Ascending aorta (tissue), 2 donors: ENCODE measurements at regions not wholly inside any gene's neighbourhood (a gene's known extent, or its start where the extent isn't known, plus 50 kb on each side); places are given as distances from the start of the nearest gene placed in this dataset.

Source experiments
- DNase-seq, 2 donors: peaks; one replicate each; pipeline ENCODE4 v3.0.0-alpha.2; 2019; ENCODE audit warnings: low spot score in 2 of 2
- H3K27ac ChIP-seq, 2 donors: fragments of 200-600 bp; sonication (generic); one replicate each; pipeline ENCODE4 v1.5.1; 2016 to 2017; ENCODE audit warnings: mild to moderate bottlenecking in 1 of 2
- H3K27me3 ChIP-seq: fragments of 200-600 bp; sonication (generic); one replicate; pipeline ENCODE4 v1.5.1; 2017
- H3K36me3 ChIP-seq, 2 donors: fragments of 200-600 bp; sonication (generic); one replicate each; pipeline ENCODE4 v1.5.1; 2016
- H3K4me1 ChIP-seq, 2 donors: fragments of 200-600 bp; sonication (generic); one replicate each; pipeline ENCODE4 v1.5.1; 2016 to 2017; ENCODE audit warnings: mild to moderate bottlenecking in 1 of 2
- H3K4me3 ChIP-seq, 2 donors: fragments of 200-600 bp; sonication (generic); one replicate each; pipeline ENCODE4 v1.5.1; 2016 to 2017; ENCODE audit warnings: mild to moderate bottlenecking in 1 of 2
- H3K9me3 ChIP-seq, 2 donors: fragments of 200-600 bp; sonication (generic); one replicate each; pipeline ENCODE4 v1.5.1; 2016
- intact Hi-C: fragments of 100-400 bp; cut with DNase I; formaldehyde crosslinking; loops from one replicate; pipeline ENCODE4 v1.15.1; 2023
- TF ChIP-seq, protein P1 (sequence below), 3 experiments: fragments of 200-600 bp in 2 of 3; fragments of 450-650 bp in 1 of 3; sonication (generic) in 2 of 3; IDR thresholded peaks; one replicate each; pipeline ENCODE4 v1.5.1; 2016 to 2019; ENCODE audit warnings: antibody characterized with exemption in 3 of 3, mild to moderate bottlenecking in 1 of 3, moderate library complexity in 1 of 3

- TF ChIP-seq, protein P1, sequence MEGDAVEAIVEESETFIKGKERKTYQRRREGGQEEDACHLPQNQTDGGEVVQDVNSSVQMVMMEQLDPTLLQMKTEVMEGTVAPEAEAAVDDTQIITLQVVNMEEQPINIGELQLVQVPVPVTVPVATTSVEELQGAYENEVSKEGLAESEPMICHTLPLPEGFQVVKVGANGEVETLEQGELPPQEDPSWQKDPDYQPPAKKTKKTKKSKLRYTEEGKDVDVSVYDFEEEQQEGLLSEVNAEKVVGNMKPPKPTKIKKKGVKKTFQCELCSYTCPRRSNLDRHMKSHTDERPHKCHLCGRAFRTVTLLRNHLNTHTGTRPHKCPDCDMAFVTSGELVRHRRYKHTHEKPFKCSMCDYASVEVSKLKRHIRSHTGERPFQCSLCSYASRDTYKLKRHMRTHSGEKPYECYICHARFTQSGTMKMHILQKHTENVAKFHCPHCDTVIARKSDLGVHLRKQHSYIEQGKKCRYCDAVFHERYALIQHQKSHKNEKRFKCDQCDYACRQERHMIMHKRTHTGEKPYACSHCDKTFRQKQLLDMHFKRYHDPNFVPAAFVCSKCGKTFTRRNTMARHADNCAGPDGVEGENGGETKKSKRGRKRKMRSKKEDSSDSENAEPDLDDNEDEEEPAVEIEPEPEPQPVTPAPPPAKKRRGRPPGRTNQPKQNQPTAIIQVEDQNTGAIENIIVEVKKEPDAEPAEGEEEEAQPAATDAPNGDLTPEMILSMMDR (IDR thresholded peaks at IDR 0.05): no peak
- intact Hi-C loops: no loop called here
- no peak for DNase-seq
- Histone ChIP-seq H3K9me3 (no peaks in the 10 kb centered on the region), H3K4me3 (no peak overlapping the region), H3K4me1 (peaks cover 0 to 1% of the 10 kb centered on the region in 2 donors), H3K27ac (no peak overlapping the region), H3K27me3 (no peaks in the 10 kb centered on the region), H3K36me3 (no peaks in the 10 kb centered on the region)
Measured at GRCh38 chr1:232481091-232481490, 148.8 kb downstream of the SIPA1L2 start.

- no peaks in the 10 kb centered on the region for H3K9me3 ChIP-seq
- DNase-seq: peak in 1 of 2 donors; percentile 67
- peaks cover 0 to 7% of the 10 kb centered on the region in 2 donors for H3K4me1 ChIP-seq
- intact Hi-C loops: no loop called here
- H3K27me3 ChIP-seq: no peaks in the 10 kb centered on the region
- TF ChIP-seq, protein P1 (IDR thresholded peaks at IDR 0.05): no peak
- H3K36me3 ChIP-seq: no peaks in the 10 kb centered on the region
- no peak overlapping the region for H3K27ac ChIP-seq
- no peak overlapping the region for H3K4me3 ChIP-seq
Measured at GRCh38 chr1:232477728-232478127, 152.2 kb downstream of the SIPA1L2 start.

- no peak for DNase-seq
- TF ChIP-seq, protein P1 (IDR thresholded peaks at IDR 0.05): no peak
- intact Hi-C loops: no loop called here
- Histone ChIP-seq H3K4me1 (peaks cover 0 to 7% of the 10 kb centered on the region in 2 donors), H3K27me3 (no peaks in the 10 kb centered on the region), H3K9me3 (no peaks in the 10 kb centered on the region), H3K27ac (no peak overlapping the region), H3K4me3 (no peak overlapping the region), H3K36me3 (no peaks in the 10 kb centered on the region)
Measured at GRCh38 chr1:232476538-232476950, 153.4 kb downstream of the SIPA1L2 start.

DNA sequence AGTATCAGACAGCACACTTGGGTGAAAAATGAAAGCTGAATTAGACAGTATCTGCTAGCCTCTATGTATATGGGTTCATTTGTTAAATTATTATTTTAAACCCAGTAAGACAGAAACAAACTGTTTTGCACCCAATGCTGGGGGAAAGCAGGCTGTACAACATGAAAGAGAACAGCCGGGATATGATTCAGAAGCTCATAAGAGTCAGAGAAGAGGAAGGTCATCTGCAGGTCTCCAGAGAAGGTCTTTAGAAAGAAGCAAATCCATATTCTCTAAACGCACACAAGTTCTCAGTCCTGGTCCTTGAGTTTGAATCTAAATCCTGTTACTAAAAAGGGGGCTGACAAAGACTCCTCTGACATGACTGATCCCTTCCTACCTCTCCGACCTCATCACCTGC, 155.1 kb downstream of the SIPA1L2 start:
- intact Hi-C loops: no loop called here
- Histone ChIP-seq H3K27ac (no peak overlapping the region), H3K4me1 (peaks cover 0 to 7% of the 10 kb centered on the region in 2 donors), H3K36me3 (no peaks in the 10 kb centered on the region), H3K9me3 (no peaks in the 10 kb centered on the region), H3K27me3 (no peaks in the 10 kb centered on the region), H3K4me3 (no peak overlapping the region)
- no peak for DNase-seq
- TF ChIP-seq, protein P1 (IDR thresholded peaks at IDR 0.05): no peak

DNA sequence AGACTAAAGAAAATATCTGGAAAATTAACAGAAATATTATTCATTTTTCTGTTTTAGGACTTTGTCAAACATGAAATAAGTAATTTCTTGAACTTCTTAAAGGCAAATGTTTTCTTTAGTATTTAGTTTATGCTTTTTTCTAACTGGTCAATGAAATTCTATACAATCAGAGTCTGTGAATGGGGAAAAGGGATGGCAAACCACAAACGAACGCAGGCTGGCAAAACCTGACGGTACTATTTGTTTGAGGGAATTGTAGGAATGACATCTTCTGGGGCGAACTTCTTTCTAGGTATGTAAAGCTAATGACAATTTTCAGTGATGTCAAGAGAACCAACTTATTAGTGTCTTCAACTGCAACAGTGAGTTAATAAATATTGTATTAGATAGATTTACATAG, 156.0 kb downstream of the SIPA1L2 start:
- TF ChIP-seq, protein P1 (IDR thresholded peaks at IDR 0.05): no peak
- Histone ChIP-seq H3K4me1 (peaks cover 0 to 7% of the 10 kb centered on the region in 2 donors), H3K9me3 (no peaks in the 10 kb centered on the region), H3K27me3 (no peaks in the 10 kb centered on the region), H3K27ac (no peak overlapping the region), H3K36me3 (no peaks in the 10 kb centered on the region), H3K4me3 (no peak overlapping the region)
- DNase-seq: no peak
- intact Hi-C loops: no loop called here

DNA sequence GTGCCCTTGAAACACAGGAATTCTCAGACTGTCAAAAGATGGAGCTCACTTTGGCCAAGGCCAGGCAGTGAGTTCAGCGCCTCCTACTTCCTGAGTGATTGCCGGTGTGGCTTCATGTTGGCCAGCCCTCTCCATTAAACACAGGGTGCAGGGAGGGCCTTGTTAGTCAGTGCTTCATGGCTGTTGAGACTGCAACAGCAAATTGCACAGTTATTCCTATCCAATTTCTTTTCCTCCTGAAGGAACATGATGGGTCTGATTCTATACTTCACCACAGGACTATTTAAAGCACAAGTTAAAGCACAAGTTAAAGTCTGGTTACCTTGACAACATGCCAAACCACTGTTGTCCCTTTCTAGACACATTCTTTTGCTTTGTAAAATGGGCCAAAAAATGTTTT, 156.6 kb downstream of the SIPA1L2 start:
- H3K4me3 ChIP-seq: no peak overlapping the region
- H3K36me3 ChIP-seq: no peaks in the 10 kb centered on the region
- TF ChIP-seq, protein P1 (IDR thresholded peaks at IDR 0.05): no peak
- peak overlapping the region; percentile 29 to 38 for H3K27ac ChIP-seq
- H3K9me3 ChIP-seq: no peaks in the 10 kb centered on the region
- intact Hi-C loops: no loop called here
- peaks cover 0 to 7% of the 10 kb centered on the region in 2 donors for H3K4me1 ChIP-seq
- no peak for DNase-seq
- no peaks in the 10 kb centered on the region for H3K27me3 ChIP-seq
